NCI-H1694 treated with DMSO at 0.1 percent for 48 hours (cell line): ENCODE measurements at regions not wholly inside any gene's neighbourhood (a gene's known extent, or its start where the extent isn't known, plus 50 kb on each side); places are given as distances from the start of the nearest gene placed in this dataset.

Source experiments
- DNase-seq: peaks from one replicate; lab custom pipeline; 2025; lab: John Stamatoyannopoulos, UW

DNA sequence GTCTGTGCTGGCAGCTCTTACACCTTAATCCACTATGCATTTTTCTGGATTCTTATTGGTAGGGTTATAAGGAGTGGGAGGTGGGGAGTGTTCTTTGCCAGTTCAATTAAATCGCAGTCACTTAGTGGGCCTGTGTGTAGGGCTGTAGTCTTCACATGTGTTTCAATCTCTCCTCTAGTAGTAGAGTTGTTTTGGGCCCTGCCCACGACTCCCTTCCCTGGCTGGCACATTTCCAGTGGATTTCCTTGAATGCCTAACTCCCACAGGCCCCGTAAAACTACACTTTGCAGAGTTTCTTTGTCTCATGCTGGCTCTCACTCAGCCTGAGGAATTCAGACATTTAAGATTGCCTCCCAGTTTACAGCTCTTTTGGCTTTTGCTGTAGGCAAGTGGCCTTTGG is 414.0 kb upstream of the OPRM1 start:
- DNase-seq, result no peak

DNA sequence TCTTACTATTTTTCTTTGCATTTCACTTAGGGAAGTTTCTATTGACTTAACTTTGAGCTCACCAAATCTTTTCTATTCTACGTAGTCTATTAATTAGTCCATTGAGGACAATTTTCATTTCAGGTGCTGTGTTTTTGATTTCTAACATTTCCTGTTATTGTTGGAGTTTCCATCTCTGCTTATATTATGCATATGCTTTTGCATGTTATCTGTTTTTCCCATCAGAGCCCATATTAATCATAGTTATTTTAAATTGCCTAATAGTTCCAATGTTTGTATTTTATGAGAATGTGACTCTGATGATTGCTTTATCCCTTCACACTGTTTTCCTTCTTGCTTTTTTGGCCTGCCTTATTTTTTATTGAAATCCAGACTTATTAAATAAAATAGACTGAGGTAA is 414.5 kb upstream of the OPRM1 start:
- DNase-seq, result no peak

DNA sequence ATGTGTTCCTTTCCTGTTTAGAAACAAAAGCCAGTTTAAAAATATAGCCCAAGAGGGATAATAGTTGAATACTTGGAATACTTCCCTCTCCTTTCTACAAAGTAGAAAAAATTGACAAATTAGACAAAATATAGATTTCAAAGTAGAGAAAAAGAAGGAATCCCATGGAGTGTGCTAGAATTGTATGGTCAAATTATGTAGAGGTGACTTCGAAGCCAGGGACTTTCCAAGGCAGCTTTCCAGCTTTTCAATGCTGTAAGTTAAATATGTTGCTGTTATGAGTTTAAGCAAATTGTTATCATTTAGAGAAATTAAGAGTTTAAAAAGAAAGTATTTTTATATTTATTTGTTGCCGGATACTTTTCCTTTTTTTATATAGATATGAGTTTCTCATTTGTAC is 415.5 kb upstream of the OPRM1 start:
- DNase-seq, result no peak

DNA sequence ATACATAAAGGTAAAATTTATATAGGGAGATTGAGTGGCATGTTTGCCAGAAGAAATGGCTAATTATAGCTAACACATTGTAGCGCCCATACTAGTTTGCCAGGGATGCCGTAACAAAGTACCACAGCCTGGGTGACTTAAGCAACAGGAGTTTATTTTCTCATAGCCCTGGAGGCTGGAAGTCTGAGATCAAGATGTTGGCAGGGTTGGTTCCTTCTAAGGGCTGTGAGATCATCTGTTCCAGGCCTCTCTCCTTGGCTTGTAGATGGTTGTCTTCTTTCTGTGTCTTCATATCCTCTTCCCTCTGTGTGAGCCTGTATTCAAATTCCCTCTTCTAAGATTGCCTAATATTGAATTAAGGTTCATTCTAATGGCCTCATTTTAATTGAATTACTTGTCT is 417.5 kb upstream of the OPRM1 start:
- DNase-seq, result no peak

- no peak for DNase-seq
Observed at GRCh38 chr6:153621070-153621469, 418.0 kb upstream of the OPRM1 start.

DNA sequence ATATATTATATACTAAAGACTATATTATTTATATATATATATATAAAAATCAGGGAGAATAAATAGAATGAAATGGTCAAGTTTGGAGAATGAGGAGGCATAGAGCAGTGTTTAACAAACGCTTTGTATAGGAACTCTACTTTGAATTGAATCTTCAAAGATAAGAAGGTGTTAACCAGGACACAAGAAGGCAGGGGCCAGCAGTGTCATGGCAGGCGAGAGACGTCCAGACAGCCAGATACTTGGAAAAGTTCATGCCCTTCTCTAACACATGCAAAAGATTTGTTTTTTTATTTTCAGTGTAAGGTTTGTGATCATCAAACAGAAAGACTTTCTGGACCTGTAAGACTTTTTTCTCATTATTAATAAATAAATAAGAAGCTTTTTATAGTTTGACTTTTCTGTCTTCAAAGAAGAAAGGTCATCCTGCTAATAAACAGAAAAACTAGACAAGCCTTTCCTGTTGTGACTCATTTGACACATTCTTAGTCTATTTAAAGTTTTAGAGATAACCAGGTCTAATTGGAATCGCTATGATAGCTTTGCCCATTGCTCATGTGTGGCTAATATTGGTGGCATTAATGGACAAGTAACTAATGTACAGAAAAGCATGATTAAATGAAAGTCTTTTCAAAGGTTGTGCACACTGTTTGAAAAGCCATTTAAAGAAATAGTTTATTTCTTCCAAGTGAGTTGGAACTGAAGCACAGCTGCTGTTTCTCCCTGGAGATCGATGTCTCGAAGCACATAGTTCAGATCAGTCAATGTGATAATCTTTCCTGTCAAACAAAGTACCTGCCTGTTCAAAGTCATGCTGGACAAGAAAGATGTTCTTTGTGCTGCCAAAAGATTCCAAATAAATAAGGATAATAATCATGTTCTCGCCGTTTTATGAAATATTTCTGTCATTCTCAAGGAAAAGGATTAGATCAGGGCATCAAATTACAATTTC is 420.4 kb upstream of the OPRM1 start:
- DNase-seq, result no peak

DNA sequence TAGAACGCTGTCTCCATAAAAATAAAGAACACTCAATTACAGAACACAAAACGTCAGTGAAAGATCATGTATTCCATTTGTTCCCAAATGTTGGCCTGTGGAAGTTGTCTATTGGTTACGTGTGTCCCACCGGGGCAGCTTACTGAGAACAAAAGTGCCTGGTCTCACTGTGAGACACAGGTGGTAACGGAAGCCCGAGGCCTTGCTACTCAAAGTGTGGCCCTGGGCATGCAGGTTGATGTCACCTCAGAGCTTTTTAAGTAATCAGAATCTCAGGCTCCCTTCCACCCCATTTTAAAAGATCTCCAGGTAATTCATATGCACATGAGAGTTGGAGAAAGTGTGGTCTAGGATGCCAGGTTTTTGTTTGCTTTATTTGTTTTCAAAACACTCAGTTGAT is 422.5 kb upstream of the OPRM1 start:
- DNase-seq, result no peak

- DNase-seq, result no peak
Observed at GRCh38 chr6:153613719-153614455, 425.2 kb upstream of the OPRM1 start.

GRCh38 chr6:153602401-153602800 is 436.6 kb upstream of the OPRM1 start:
- no peak for DNase-seq

- no peak for DNase-seq
Observed at GRCh38 chr6:153599901-153600300, 439.1 kb upstream of the OPRM1 start.

GRCh38 chr6:153595903-153596302 is 443.1 kb upstream of the OPRM1 start:
- no peak for DNase-seq

GRCh38 chr6:153594871-153595270 is 444.2 kb upstream of the OPRM1 start:
- DNase-seq, result no peak

- no peak for DNase-seq
Observed at GRCh38 chr6:153591159-153591558, 447.9 kb upstream of the OPRM1 start.

- no peak for DNase-seq
Observed at GRCh38 chr6:153590411-153590810, 448.6 kb upstream of the OPRM1 start.

DNA sequence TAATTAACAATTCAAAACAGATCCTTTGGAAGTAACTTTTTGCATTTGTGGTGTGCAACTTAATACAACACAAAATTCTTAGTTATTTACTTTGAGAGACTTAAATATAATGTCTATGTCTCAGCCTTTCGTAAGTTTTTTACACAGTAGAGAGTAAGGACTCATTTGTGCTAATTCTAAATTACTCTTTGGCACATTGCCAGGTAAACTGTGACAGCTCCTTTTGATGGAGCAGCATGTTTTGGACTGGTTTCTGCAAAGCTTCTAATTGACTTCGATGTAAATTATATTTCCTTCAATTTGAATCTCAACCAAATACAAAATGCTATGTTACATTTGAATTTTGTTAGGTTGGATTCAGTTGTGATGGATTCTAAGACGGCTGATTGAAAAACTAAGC is 450.7 kb upstream of the OPRM1 start:
- no peak for DNase-seq

- DNase-seq, result no peak
Observed at GRCh38 chr6:153583685-153584084, 452.6 kb upstream of the RGS17 start.

DNA sequence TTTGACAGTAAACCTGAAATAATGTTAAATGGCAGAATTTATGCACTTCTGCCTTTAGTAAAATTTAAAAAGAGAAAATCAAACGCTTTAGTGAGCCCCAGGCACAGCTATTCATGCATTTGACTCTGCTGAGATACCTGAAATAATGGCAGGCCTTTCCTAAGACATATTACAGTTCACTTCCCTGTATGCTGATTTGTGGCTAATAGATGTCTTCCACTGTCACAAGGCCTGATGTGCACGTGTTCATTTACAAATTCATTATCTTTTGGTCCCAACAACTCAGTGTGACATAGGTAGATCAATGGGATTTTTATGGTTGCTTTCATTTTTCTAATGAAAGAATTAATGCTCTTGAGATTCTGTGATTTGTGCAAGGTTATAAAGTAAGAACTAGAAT is 449.7 kb upstream of the RGS17 start:
- DNase-seq, result no peak

- DNase-seq, result no peak
Observed at GRCh38 chr6:153575528-153575927, 444.4 kb upstream of the RGS17 start.

GRCh38 chr6:153574231-153574630 is 443.1 kb upstream of the RGS17 start:
- DNase-seq, result no peak

GRCh38 chr6:153572371-153572770 is 441.3 kb upstream of the RGS17 start:
- DNase-seq, result no peak

GRCh38 chr6:153568628-153569027 is 437.5 kb upstream of the RGS17 start:
- no peak for DNase-seq

- no peak for DNase-seq
Observed at GRCh38 chr6:153564803-153565202, 433.7 kb upstream of the RGS17 start.

- DNase-seq, result no peak
Observed at GRCh38 chr6:153563001-153563400, 431.9 kb upstream of the RGS17 start.
